Progenitor cell of endocrine pancreas (in vitro differentiated cells): ENCODE measurements at regions not wholly inside any gene's neighbourhood (a gene's known extent, or its start where the extent isn't known, plus 50 kb on each side); places are given as distances from the start of the nearest gene placed in this dataset.

Source experiments
- DNase-seq: peaks from one replicate; pipeline ENCODE4 v3.0.0; 2021; ENCODE audit warnings: low spot score; ENCODE audit not compliant: unreplicated experiment
- H3K27ac Mint-ChIP-seq: 2 replicates; pipeline ENCODE4 v1.8.0; 2021; ENCODE audit warnings: mild to moderate bottlenecking, moderate library complexity, mixed read lengths
- H3K27me3 Mint-ChIP-seq: 2 replicates; pipeline ENCODE4 v1.8.0; 2021; ENCODE audit warnings: mixed read lengths
- H3K36me3 Mint-ChIP-seq: 2 replicates; pipeline ENCODE4 v1.8.0; 2022; ENCODE audit warnings: mixed read lengths; ENCODE audit not compliant: insufficient read depth
- H3K4me1 Mint-ChIP-seq: 2 replicates; pipeline ENCODE4 v1.8.0; 2021; ENCODE audit warnings: low read depth, mixed read lengths
- H3K4me3 Mint-ChIP-seq: 2 replicates; pipeline ENCODE4 v1.8.0; 2021; ENCODE audit warnings: low read depth, mild to moderate bottlenecking, moderate library complexity, mixed read lengths
- H3K9me3 Mint-ChIP-seq: 2 replicates; pipeline ENCODE4 v1.8.0; 2021; ENCODE audit warnings: low read depth, mixed read lengths
- TF ChIP-seq, protein P1 (sequence below): fragments of 200-600 bp; sonication (generic); IDR thresholded peaks from one replicate; pipeline ENCODE4 v1.5.0; 2021; ENCODE audit warnings: antibody characterized with exemption, mild to moderate bottlenecking; ENCODE audit not compliant: unreplicated experiment

- no peaks in the 10 kb centered on the region for H3K27me3 Mint-ChIP-seq
- H3K4me1 Mint-ChIP-seq = peaks cover 10% of the 10 kb centered on the region
- H3K4me3 Mint-ChIP-seq = no peak overlapping the region
- H3K27ac Mint-ChIP-seq = peak overlapping the region; percentile 35
- no peaks in the 10 kb centered on the region for H3K9me3 Mint-ChIP-seq
- TF ChIP-seq, protein P1, sequence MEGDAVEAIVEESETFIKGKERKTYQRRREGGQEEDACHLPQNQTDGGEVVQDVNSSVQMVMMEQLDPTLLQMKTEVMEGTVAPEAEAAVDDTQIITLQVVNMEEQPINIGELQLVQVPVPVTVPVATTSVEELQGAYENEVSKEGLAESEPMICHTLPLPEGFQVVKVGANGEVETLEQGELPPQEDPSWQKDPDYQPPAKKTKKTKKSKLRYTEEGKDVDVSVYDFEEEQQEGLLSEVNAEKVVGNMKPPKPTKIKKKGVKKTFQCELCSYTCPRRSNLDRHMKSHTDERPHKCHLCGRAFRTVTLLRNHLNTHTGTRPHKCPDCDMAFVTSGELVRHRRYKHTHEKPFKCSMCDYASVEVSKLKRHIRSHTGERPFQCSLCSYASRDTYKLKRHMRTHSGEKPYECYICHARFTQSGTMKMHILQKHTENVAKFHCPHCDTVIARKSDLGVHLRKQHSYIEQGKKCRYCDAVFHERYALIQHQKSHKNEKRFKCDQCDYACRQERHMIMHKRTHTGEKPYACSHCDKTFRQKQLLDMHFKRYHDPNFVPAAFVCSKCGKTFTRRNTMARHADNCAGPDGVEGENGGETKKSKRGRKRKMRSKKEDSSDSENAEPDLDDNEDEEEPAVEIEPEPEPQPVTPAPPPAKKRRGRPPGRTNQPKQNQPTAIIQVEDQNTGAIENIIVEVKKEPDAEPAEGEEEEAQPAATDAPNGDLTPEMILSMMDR = no peak
- DNase-seq = no peak
- H3K36me3 Mint-ChIP-seq = no peaks in the 10 kb centered on the region
Measured at GRCh38 chr18:49704334-49704733, 109.0 kb downstream of the ACAA2 start.

GRCh38 chr18:49701190-49701589 is 112.1 kb downstream of the ACAA2 start:
- TF ChIP-seq, protein P1 = no peak
- peaks cover 7% of the 10 kb centered on the region for H3K4me1 Mint-ChIP-seq
- no peaks in the 10 kb centered on the region for H3K36me3 Mint-ChIP-seq
- H3K27ac Mint-ChIP-seq = no peak overlapping the region
- H3K4me3 Mint-ChIP-seq = no peak overlapping the region
- H3K27me3 Mint-ChIP-seq = no peaks in the 10 kb centered on the region
- no peaks in the 10 kb centered on the region for H3K9me3 Mint-ChIP-seq
- DNase-seq = no peak

DNA sequence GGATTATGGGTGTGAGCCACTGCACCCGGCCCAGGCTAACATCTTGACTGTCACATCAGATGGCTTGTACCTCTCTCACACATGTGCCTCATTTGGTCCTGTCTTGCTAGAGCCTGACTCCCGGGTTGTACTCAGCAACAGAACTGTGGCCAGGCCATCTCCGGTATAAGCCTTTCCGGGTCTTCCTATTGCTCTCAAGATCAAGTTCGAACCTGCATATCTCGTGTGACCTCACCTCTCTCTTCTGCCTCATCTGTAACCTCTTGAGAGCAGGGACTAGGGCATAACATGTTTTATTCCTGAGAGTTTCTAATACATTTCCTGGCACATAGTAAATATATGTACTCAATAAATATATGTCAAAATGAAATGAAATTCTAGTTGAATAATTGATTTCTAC is 114.0 kb downstream of the ACAA2 start:
- Mint-ChIP-seq H3K27ac (no peak overlapping the region), H3K4me3 (no peak overlapping the region), H3K36me3 (no peaks in the 10 kb centered on the region), H3K4me1 (peaks cover 19% of the 10 kb centered on the region), H3K9me3 (no peaks in the 10 kb centered on the region), H3K27me3 (no peaks in the 10 kb centered on the region)
- TF ChIP-seq, protein P1 = no peak
- no peak for DNase-seq

DNA sequence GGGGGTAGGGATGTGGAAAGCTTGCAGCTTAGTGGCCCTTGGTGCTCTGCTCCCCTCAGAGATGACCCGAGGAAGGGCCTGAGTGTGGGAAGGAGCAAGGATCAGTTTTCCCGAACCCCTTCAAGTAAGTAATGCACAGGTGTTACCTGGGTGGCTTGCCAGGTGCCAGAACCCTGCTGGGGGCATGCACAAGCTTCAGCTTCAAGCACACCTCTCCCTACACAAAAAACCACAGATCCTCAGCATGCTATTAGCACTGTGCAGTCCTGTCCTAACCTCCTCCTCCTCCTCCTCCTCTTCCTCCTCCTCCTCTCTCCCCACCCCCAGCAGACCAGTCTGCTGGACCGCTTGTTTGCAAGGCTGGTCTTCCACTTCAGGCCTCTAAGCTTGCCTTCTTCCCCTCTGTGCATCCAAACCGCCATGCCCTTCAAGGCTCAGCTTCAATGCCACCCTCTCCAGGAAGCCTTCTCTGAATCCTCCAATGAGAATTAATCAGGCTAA is 114.8 kb downstream of the ACAA2 start:
- Mint-ChIP-seq H3K27me3 (no peaks in the 10 kb centered on the region), H3K4me1 (peaks cover 24% of the 10 kb centered on the region), H3K4me3 (no peak overlapping the region), H3K36me3 (no peaks in the 10 kb centered on the region), H3K27ac (no peak overlapping the region), H3K9me3 (no peaks in the 10 kb centered on the region)
- DNase-seq = no peak
- TF ChIP-seq, protein P1 = no peak

- Mint-ChIP-seq H3K9me3 (no peaks in the 10 kb centered on the region), H3K27me3 (peaks cover 4% of the 10 kb centered on the region), H3K36me3 (no peaks in the 10 kb centered on the region), H3K4me3 (no peak overlapping the region), H3K4me1 (peaks cover 29% of the 10 kb centered on the region), H3K27ac (peak overlapping the region; percentile 54)
- no peak for DNase-seq
- TF ChIP-seq, protein P1 = no peak
Measured at GRCh38 chr18:49697757-49698524, 115.4 kb downstream of the ACAA2 start.
